ENCODE measurements at regions not wholly inside any gene's neighbourhood (a gene's known extent, or its start where the extent isn't known, plus 50 kb on each side); places are given as distances from the start of the nearest gene placed in this dataset.

DNA sequence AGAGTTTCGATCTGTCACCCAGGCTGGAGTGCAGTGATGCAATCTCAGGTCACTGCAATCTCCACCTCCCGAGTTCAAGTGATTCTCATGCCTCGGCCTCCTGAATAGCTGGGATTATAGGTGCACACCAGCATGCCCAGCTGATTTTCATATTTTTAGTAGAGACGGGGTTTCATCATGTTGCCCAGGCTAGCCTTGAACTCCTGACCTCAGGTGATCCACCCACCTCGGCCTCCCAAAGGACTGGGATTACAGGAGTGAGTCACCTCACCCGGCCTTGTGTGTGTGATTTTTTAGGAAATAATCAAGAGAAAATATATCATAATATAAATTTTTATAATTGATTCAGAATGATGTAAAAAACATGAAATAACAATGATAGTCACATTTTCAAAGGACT, 1231.4 kb downstream of the GALC start (continued):
- no peak for TF ChIP-seq ZBTB26 (CRISPR knock-in tag; IDR thresholded peaks at IDR 0.05; ENCODE audit: borderline replicate concordance)
- no peak for TF ChIP-seq TBX3 (IDR thresholded peaks at IDR 0.05; ENCODE audit: borderline replicate concordance)
- no peak for TF ChIP-seq SNRNP70 (IDR thresholded peaks at IDR 0.05; ENCODE audit: low read depth, low read length)
- TF ChIP-seq MTA3 (CRISPR knock-in tag; IDR thresholded peaks at IDR 0.05) = no peak
- TF ChIP-seq PAXIP1 (CRISPR knock-in tag; conservative IDR thresholded peaks at IDR 0.05) = no peak
- peak; percentile 45 for TF ChIP-seq CEBPG (CRISPR knock-in tag; IDR thresholded peaks at IDR 0.05)
- no peak for TF ChIP-seq SALL2 (CRISPR knock-in tag; IDR thresholded peaks at IDR 0.05)
- no peak for TF ChIP-seq ZNF451 (CRISPR knock-in tag; IDR thresholded peaks at IDR 0.05)
- no peak for TF ChIP-seq AFF4 (CRISPR knock-in tag; IDR thresholded peaks at IDR 0.05)
- TF ChIP-seq AGO2 (optimal IDR thresholded peaks at IDR 0.05; ENCODE audit: low read depth, low read length) = no peak
- TF ChIP-seq ERF (CRISPR knock-in tag; IDR thresholded peaks at IDR 0.05) = no peak
- TF ChIP-seq, protein P1, sequence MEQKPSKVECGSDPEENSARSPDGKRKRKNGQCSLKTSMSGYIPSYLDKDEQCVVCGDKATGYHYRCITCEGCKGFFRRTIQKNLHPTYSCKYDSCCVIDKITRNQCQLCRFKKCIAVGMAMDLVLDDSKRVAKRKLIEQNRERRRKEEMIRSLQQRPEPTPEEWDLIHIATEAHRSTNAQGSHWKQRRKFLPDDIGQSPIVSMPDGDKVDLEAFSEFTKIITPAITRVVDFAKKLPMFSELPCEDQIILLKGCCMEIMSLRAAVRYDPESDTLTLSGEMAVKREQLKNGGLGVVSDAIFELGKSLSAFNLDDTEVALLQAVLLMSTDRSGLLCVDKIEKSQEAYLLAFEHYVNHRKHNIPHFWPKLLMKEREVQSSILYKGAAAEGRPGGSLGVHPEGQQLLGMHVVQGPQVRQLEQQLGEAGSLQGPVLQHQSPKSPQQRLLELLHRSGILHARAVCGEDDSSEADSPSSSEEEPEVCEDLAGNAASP (CRISPR knock-in tag; IDR thresholded peaks at IDR 0.05; ENCODE audit: borderline replicate concordance) = no peak
- no peak for TF ChIP-seq PRDM15 (CRISPR knock-in tag; IDR thresholded peaks at IDR 0.05)
- TF ChIP-seq, protein P2, sequence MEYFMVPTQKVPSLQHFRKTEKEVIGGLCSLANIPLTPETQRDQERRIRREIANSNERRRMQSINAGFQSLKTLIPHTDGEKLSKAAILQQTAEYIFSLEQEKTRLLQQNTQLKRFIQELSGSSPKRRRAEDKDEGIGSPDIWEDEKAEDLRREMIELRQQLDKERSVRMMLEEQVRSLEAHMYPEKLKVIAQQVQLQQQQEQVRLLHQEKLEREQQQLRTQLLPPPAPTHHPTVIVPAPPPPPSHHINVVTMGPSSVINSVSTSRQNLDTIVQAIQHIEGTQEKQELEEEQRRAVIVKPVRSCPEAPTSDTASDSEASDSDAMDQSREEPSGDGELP (IDR thresholded peaks at IDR 0.05; ENCODE audit: borderline replicate concordance, low read depth) = peak; percentile 17; the same call in 1 of the 2 replicates
- TF ChIP-seq ZBTB7B (CRISPR knock-in tag; IDR thresholded peaks at IDR 0.05) = no peak
- no peak for TF ChIP-seq GZF1 (CRISPR knock-in tag; IDR thresholded peaks at IDR 0.05)
